Esophagus squamous epithelium (tissue), 4 donors: ENCODE measurements at regions not wholly inside any gene's neighbourhood (a gene's known extent, or its start where the extent isn't known, plus 50 kb on each side); places are given as distances from the start of the nearest gene placed in this dataset.

ENCODE experiments used
- CTCF ChIP-seq, 6 experiments: fragments of 450-650 bp in 4 of 6; fragments of 200-600 bp in 2 of 6; sonication (generic) in 2 of 6; IDR thresholded peaks; one replicate each; pipeline ENCODE4 v1.5.1; 2016 to 2019; ENCODE audit warnings: antibody characterized with exemption in 6 of 6, mild to moderate bottlenecking in 4 of 6, moderate library complexity in 4 of 6
- POLR2A ChIP-seq, 4 donors: fragments of 450-650 bp; IDR thresholded peaks; one replicate each; pipeline ENCODE4 v1.6.1; 2017; ENCODE audit warnings: antibody characterized with exemption in 4 of 4, mild to moderate bottlenecking in 4 of 4, moderate library complexity in 3 of 4

- no peak for TF ChIP-seq POLR2A (IDR thresholded peaks at IDR 0.05)
- TF ChIP-seq CTCF (IDR thresholded peaks at IDR 0.05) = no peak
Observed at GRCh38 chr18:71798986-71799673, 745.0 kb downstream of the CBLN2 start.
